ENCODE measurements at regions not wholly inside any gene's neighbourhood (a gene's known extent, or its start where the extent isn't known, plus 50 kb on each side); places are given as distances from the start of the nearest gene placed in this dataset.

GRCh38 chr17:72282439-72283029, 161.7 kb downstream of the SOX9 start:
- no peak overlapping the region for H3K27ac Mint-ChIP-seq (ENCODE audit: unreplicated experiment)
- Histone ChIP-seq H3K36me3 (ENCODE audit: control insufficient read depth, insufficient read depth, low read length) (no peaks in the 10 kb centered on the region), H3K4me3 (ENCODE audit: low read depth, low read length) (no peak overlapping the region), H3K9me3 (no peaks in the 10 kb centered on the region), H3K27me3 (replicated peaks; ENCODE audit: control insufficient read depth, insufficient read depth, low read length) (no peaks in the 10 kb centered on the region), H3K4me1 (no peaks in the 10 kb centered on the region)
- ChIA-PET POLR2A (no interaction called here), CTCF (no interaction called here)
- intact Hi-C loops (cut with micrococcal nuclease; ENCODE audit: unreplicated experiment), result no loop called here
- no peak overlapping the region for H3K4me3 Mint-ChIP-seq (ENCODE audit: unreplicated experiment)
- peaks cover 12% of the 10 kb centered on the region for H3K4me1 Mint-ChIP-seq (ENCODE audit: low read depth, unreplicated experiment)
- peaks cover 7% of the 10 kb centered on the region for H3K9me3 Mint-ChIP-seq (ENCODE audit: unreplicated experiment)
- no peak for TF ChIP-seq CTCF (IDR thresholded peaks at IDR 0.05; ENCODE audit: insufficient read depth in 1 of 2, low read depth in 1 of 2, low read length in 1 of 2, severe bottlenecking in 1 of 2, unreplicated experiment in 1 of 2)
- no peaks in the 10 kb centered on the region for H3K27me3 Mint-ChIP-seq (ENCODE audit: insufficient read depth, unreplicated experiment)
- BruUV-seq (replicated peaks), result no TSS peak
- no peaks in the 10 kb centered on the region for H3K36me3 Mint-ChIP-seq (ENCODE audit: insufficient read depth, unreplicated experiment)
- DNase-seq, result no peak

- H3K4me1 Mint-ChIP-seq (ENCODE audit: low read depth, unreplicated experiment), result peaks cover 12% of the 10 kb centered on the region
- BruUV-seq (replicated peaks), result no TSS peak
- no peak overlapping the region for H3K27ac Mint-ChIP-seq (ENCODE audit: unreplicated experiment)
- ChIA-PET CTCF (no interaction called here), POLR2A (no interaction called here)
- no peak overlapping the region for H3K4me3 ChIP-seq (ENCODE audit: low read depth, low read length)
- no peaks in the 10 kb centered on the region for H3K9me3 ChIP-seq
- no peaks in the 10 kb centered on the region for H3K36me3 Mint-ChIP-seq (ENCODE audit: insufficient read depth, unreplicated experiment)
- intact Hi-C loops (cut with micrococcal nuclease; ENCODE audit: unreplicated experiment), result loop anchor here (5.0 kb wide), 1 partner anchor 117 kb away; no protein-coding TSS in a partner anchor
- peaks cover 7% of the 10 kb centered on the region for H3K9me3 Mint-ChIP-seq (ENCODE audit: unreplicated experiment)
- no peak for TF ChIP-seq CTCF (IDR thresholded peaks at IDR 0.05; ENCODE audit: insufficient read depth in 1 of 2, low read depth in 1 of 2, low read length in 1 of 2, severe bottlenecking in 1 of 2, unreplicated experiment in 1 of 2)
- no peak overlapping the region for H3K4me3 Mint-ChIP-seq (ENCODE audit: unreplicated experiment)
- DNase-seq, result peak; percentile 14 to 53
- H3K27me3 ChIP-seq (replicated peaks; ENCODE audit: control insufficient read depth, insufficient read depth, low read length), result no peaks in the 10 kb centered on the region
- H3K4me1 ChIP-seq, result no peaks in the 10 kb centered on the region
- H3K36me3 ChIP-seq (ENCODE audit: control insufficient read depth, insufficient read depth, low read length), result no peaks in the 10 kb centered on the region
- H3K27me3 Mint-ChIP-seq (ENCODE audit: insufficient read depth, unreplicated experiment), result no peaks in the 10 kb centered on the region
Observed at GRCh38 chr17:72284806-72285205, 164.0 kb downstream of the SOX9 start.

- Mint-ChIP-seq H3K36me3 (ENCODE audit: insufficient read depth, unreplicated experiment) (no peaks in the 10 kb centered on the region), H3K27me3 (ENCODE audit: insufficient read depth, unreplicated experiment) (no peaks in the 10 kb centered on the region), H3K4me1 (ENCODE audit: low read depth, unreplicated experiment) (peaks cover 12% of the 10 kb centered on the region), H3K9me3 (ENCODE audit: unreplicated experiment) (peaks cover under 1% of the 10 kb centered on the region), H3K27ac (ENCODE audit: unreplicated experiment) (no peak overlapping the region), H3K4me3 (ENCODE audit: unreplicated experiment) (no peak overlapping the region)
- ChIA-PET POLR2A (no interaction called here), CTCF (no interaction called here)
- no peak for DNase-seq
- Histone ChIP-seq H3K9me3 (no peaks in the 10 kb centered on the region), H3K4me3 (ENCODE audit: low read depth, low read length) (no peak overlapping the region), H3K36me3 (ENCODE audit: control insufficient read depth, insufficient read depth, low read length) (no peaks in the 10 kb centered on the region), H3K4me1 (no peaks in the 10 kb centered on the region), H3K27me3 (replicated peaks; ENCODE audit: control insufficient read depth, insufficient read depth, low read length) (no peaks in the 10 kb centered on the region)
- intact Hi-C loops (cut with micrococcal nuclease; ENCODE audit: unreplicated experiment), result loop anchor here (5.0 kb wide), 1 partner anchor 115 kb away; no protein-coding TSS in a partner anchor
- BruUV-seq (replicated peaks), result no TSS peak
- no peak for TF ChIP-seq CTCF (IDR thresholded peaks at IDR 0.05; ENCODE audit: insufficient read depth in 1 of 2, low read depth in 1 of 2, low read length in 1 of 2, severe bottlenecking in 1 of 2, unreplicated experiment in 1 of 2)
Observed at GRCh38 chr17:72287586-72287985, 166.8 kb downstream of the SOX9 start.

Data from Caco-2 (cell line).